HCT116 (cell line): ENCODE measurements at regions not wholly inside any gene's neighbourhood (a gene's known extent, or its start where the extent isn't known, plus 50 kb on each side); places are given as distances from the start of the nearest gene placed in this dataset.

Source experiments
- JUND ChIP-seq: IDR thresholded peaks from 2 replicates; pipeline ENCODE4 v1.6.1; 2012
- POLR2A ChIP-seq: IDR thresholded peaks from 2 replicates; pipeline ENCODE4 v1.7.0; 2011; ENCODE audit warnings: borderline replicate concordance; ENCODE audit not compliant: insufficient read depth, insufficient read length; ENCODE audit errors: extremely low read depth
- SP1 ChIP-seq: IDR thresholded peaks from 2 replicates; pipeline ENCODE4 v1.6.1; 2012; ENCODE audit warnings: low read depth
- YY1 ChIP-seq: IDR thresholded peaks from 2 replicates; pipeline ENCODE4 v1.6.1; 2011; ENCODE audit warnings: low read length, low read depth, moderate library complexity, mild to moderate bottlenecking; ENCODE audit not compliant: insufficient replicate concordance; ENCODE audit errors: extremely low read depth
- ZFX ChIP-seq: fragments of 450-650 bp; IDR thresholded peaks from 2 replicates; pipeline ENCODE4 v1.6.1; 2017
- TF ChIP-seq, protein P1 (sequence below), 3 experiments: fragments of 200-600 bp in 1 of 3; sonication (generic) in 1 of 3; IDR thresholded peaks in 2 of 3; conservative IDR thresholded peaks in 1 of 3; 2 replicates each; pipeline ENCODE4 v1.5.1; 2012 to 2017; ENCODE audit warnings: low read depth in 2 of 3, low read length in 2 of 3, antibody characterized with exemption in 1 of 3, borderline replicate concordance in 1 of 3, control low read depth in 1 of 3, mild to moderate bottlenecking in 1 of 3, mixed read lengths in 1 of 3, mixed run types in 1 of 3, moderate library complexity in 1 of 3; ENCODE audit not compliant: insufficient read depth in 1 of 3
- TF ChIP-seq, protein P2 (sequence below): IDR thresholded peaks from 2 replicates; pipeline ENCODE4 v1.6.1; 2012
- TF ChIP-seq, protein P3 (sequence below): IDR thresholded peaks from 2 replicates; pipeline ENCODE4 v1.6.1; 2012
- TF ChIP-seq, protein P4 (sequence below): IDR thresholded peaks from 2 replicates; pipeline ENCODE4 v1.6.1; 2012; ENCODE audit warnings: low read depth

DNA sequence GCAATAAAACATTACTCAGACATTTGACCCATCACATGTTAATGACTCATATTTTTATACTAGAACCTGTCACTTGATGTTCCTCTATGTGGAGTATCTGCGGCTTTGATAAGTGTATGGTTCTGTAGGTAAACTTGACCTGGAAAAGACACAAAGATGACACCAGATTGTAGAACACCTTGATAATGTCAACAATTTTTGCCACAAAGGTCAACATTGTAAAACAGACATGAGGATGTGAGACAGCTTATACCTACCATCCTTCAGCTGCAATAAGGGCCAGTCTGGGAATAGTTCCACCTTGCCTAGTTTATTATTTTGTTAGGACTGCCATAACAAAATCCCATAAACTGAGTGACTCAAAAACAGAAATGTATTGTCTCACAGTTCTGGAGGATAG is 202.4 kb downstream of the LMBRD1 start:
- TF ChIP-seq SP1 (no peak), POLR2A (no peak), JUND (no peak), YY1 (no peak), ZFX (no peak)
- TF ChIP-seq, protein P1, sequence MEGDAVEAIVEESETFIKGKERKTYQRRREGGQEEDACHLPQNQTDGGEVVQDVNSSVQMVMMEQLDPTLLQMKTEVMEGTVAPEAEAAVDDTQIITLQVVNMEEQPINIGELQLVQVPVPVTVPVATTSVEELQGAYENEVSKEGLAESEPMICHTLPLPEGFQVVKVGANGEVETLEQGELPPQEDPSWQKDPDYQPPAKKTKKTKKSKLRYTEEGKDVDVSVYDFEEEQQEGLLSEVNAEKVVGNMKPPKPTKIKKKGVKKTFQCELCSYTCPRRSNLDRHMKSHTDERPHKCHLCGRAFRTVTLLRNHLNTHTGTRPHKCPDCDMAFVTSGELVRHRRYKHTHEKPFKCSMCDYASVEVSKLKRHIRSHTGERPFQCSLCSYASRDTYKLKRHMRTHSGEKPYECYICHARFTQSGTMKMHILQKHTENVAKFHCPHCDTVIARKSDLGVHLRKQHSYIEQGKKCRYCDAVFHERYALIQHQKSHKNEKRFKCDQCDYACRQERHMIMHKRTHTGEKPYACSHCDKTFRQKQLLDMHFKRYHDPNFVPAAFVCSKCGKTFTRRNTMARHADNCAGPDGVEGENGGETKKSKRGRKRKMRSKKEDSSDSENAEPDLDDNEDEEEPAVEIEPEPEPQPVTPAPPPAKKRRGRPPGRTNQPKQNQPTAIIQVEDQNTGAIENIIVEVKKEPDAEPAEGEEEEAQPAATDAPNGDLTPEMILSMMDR (IDR thresholded peaks at IDR 0.05 in 2 of 3, conservative IDR thresholded peaks at IDR 0.05 in 1 of 3; ENCODE audit: borderline replicate concordance in 1 of 3, insufficient read depth in 1 of 3, low read depth in 2 of 3, low read length in 2 of 3) = no peak
- TF ChIP-seq, protein P2, sequence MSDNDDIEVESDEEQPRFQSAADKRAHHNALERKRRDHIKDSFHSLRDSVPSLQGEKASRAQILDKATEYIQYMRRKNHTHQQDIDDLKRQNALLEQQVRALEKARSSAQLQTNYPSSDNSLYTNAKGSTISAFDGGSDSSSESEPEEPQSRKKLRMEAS = no peak
- TF ChIP-seq, protein P3, sequence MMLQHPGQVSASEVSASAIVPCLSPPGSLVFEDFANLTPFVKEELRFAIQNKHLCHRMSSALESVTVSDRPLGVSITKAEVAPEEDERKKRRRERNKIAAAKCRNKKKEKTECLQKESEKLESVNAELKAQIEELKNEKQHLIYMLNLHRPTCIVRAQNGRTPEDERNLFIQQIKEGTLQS = no peak
- TF ChIP-seq, protein P4, sequence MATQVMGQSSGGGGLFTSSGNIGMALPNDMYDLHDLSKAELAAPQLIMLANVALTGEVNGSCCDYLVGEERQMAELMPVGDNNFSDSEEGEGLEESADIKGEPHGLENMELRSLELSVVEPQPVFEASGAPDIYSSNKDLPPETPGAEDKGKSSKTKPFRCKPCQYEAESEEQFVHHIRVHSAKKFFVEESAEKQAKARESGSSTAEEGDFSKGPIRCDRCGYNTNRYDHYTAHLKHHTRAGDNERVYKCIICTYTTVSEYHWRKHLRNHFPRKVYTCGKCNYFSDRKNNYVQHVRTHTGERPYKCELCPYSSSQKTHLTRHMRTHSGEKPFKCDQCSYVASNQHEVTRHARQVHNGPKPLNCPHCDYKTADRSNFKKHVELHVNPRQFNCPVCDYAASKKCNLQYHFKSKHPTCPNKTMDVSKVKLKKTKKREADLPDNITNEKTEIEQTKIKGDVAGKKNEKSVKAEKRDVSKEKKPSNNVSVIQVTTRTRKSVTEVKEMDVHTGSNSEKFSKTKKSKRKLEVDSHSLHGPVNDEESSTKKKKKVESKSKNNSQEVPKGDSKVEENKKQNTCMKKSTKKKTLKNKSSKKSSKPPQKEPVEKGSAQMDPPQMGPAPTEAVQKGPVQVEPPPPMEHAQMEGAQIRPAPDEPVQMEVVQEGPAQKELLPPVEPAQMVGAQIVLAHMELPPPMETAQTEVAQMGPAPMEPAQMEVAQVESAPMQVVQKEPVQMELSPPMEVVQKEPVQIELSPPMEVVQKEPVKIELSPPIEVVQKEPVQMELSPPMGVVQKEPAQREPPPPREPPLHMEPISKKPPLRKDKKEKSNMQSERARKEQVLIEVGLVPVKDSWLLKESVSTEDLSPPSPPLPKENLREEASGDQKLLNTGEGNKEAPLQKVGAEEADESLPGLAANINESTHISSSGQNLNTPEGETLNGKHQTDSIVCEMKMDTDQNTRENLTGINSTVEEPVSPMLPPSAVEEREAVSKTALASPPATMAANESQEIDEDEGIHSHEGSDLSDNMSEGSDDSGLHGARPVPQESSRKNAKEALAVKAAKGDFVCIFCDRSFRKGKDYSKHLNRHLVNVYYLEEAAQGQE = no peak
